ENCODE measurements at regions not wholly inside any gene's neighbourhood (a gene's known extent, or its start where the extent isn't known, plus 50 kb on each side); places are given as distances from the start of the nearest gene placed in this dataset.
A peak's percentile ranks its signal among the peaks of the same experiment; 100 is the strongest.

DNA sequence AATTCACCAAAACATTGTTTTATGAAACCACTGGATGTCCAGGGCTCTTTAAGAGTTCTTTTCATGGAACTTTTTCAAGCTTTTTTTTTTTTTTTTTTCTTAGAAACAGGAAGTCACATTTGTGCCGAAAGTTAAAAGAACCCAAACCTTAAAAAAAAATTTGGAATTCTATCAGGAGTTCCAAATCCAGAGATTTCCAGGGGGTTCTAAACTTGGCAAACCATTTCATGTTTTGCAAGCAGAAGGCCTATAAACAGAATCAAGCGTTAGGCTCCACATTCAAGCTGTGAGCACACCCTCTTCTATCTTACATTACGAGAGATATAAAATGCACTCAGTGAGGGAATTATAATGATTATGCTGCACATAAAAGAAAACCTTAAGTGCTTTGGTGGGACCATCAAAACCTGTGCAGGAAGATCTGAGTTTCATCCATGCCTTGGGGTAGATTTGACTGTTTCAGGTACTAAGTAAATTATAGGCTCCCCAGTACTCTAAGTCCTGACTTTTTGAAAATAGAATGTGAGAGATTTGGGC, 154.8 kb upstream of the FAR2 start:
- TF ChIP-seq, protein P1, sequence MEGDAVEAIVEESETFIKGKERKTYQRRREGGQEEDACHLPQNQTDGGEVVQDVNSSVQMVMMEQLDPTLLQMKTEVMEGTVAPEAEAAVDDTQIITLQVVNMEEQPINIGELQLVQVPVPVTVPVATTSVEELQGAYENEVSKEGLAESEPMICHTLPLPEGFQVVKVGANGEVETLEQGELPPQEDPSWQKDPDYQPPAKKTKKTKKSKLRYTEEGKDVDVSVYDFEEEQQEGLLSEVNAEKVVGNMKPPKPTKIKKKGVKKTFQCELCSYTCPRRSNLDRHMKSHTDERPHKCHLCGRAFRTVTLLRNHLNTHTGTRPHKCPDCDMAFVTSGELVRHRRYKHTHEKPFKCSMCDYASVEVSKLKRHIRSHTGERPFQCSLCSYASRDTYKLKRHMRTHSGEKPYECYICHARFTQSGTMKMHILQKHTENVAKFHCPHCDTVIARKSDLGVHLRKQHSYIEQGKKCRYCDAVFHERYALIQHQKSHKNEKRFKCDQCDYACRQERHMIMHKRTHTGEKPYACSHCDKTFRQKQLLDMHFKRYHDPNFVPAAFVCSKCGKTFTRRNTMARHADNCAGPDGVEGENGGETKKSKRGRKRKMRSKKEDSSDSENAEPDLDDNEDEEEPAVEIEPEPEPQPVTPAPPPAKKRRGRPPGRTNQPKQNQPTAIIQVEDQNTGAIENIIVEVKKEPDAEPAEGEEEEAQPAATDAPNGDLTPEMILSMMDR (conservative IDR thresholded peaks at IDR 0.05; ENCODE audit: low read depth, low read length): no peak
- no peak for DNase-seq (ENCODE audit: low read depth)
- no peak overlapping the region for H3K4me3 ChIP-seq (ENCODE audit: low read depth, low read length)

DNA sequence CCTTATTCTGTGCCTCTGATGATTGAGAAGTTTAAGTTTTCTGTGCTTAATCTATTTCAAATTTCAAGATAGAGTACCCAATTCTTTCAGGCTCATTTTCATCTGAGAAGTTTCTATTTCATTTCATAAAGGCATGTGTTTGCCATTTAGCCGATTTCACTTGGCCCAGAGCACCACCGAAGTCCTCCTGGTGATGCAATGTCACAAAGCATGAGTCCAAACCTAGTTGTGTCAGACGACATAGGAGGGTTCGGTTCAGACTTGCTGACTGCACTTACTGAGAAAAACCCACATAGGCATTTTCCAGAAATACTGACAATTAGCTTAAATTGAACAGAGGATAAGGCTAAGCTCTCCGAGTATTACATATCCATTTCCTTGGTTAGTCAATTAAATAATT, 152.4 kb upstream of the FAR2 start:
- DNase-seq (ENCODE audit: low read depth): no peak
- TF ChIP-seq, protein P1 (conservative IDR thresholded peaks at IDR 0.05; ENCODE audit: low read depth, low read length): no peak
- no peak overlapping the region for H3K4me3 ChIP-seq (ENCODE audit: low read depth, low read length)

DNA sequence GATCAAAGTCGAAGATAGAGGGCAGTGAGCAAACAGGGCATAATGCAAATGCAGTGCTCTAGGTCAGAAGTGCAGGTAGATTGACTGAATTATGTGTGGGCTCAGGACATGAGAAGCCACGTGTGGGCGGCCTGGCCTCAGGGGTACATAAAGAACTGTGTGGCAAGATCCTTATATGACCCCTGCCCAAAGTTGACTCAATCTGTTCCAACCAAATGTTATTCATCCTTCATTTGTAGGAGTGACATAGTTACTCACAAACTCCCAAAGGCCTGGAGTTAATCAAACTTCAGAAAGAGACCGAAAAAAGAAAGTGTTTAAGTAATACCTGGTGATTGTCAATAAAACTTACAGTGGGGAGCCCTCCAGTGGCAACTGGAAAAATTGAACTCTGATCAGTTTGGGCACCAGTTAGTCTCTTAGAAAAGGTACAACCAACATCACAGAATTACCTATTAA, 150.4 kb upstream of the FAR2 start:
- DNase-seq (ENCODE audit: low read depth): peak; percentile 15
- H3K4me3 ChIP-seq (ENCODE audit: low read depth, low read length): no peak overlapping the region
- TF ChIP-seq, protein P1 (conservative IDR thresholded peaks at IDR 0.05; ENCODE audit: low read depth, low read length): peak; percentile 64

DNA sequence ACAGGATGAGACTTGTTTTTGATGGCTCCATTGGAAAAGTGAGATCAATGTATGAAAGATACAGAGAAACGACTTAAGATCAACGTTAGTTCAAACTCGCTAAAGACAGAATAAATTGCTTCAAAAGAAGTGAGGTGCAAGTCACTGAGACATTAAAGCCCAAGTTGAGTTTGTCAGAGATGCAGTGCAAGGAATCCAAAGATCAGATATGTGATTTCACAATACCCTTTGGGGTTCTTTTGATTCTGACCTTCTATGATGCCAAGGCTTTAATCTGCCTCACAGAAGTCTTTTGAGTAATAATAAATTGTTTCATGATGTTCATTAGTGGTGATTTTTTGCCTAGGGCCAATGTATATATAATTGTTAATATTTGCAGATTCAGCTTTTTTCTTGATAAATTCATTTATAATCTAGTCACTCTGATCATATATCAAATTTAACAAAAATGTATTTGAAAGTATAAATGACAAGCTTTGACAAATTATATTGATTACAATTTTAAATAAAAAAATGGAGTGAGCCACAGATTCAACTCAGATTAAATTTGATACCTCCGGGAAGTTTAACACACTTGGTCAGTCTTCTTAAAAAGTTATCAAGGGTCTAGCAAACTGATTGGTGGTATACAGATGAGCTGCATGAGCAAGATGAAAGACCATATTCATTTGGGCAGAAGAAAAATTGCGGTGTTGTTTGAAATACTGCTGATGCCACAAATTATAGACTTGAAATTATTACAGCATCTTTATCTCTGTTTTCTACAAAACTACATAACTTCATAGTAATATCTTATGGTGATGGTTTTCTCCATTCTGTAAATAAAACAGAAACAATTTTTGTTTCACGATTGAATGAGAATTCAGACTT, 144.8 kb upstream of the FAR2 start:
- H3K4me3 ChIP-seq (ENCODE audit: low read depth, low read length): no peak overlapping the region
- DNase-seq (ENCODE audit: low read depth): no peak
- TF ChIP-seq, protein P1 (conservative IDR thresholded peaks at IDR 0.05; ENCODE audit: low read depth, low read length): no peak

DNA sequence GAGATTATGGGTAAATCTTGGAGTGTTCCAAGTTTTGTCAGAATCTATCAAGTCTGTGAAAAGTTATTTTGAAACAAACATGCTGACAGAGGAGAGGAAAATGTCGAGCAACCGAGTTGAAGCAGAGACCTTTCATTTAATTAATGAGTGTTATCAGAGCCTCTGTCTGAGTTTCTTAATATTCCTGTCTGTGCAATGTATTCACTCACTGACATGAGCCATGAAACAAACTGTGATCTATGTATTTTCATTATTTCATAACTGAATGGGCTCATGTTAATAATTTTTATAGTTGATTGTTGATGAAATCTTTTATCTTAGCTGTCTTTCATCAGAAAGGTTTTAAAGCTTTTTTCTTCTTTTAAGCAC, 144.2 kb upstream of the FAR2 start:
- H3K4me3 ChIP-seq (ENCODE audit: low read depth, low read length): no peak overlapping the region
- no peak for DNase-seq (ENCODE audit: low read depth)
- TF ChIP-seq, protein P1 (conservative IDR thresholded peaks at IDR 0.05; ENCODE audit: low read depth, low read length): no peak

DNA sequence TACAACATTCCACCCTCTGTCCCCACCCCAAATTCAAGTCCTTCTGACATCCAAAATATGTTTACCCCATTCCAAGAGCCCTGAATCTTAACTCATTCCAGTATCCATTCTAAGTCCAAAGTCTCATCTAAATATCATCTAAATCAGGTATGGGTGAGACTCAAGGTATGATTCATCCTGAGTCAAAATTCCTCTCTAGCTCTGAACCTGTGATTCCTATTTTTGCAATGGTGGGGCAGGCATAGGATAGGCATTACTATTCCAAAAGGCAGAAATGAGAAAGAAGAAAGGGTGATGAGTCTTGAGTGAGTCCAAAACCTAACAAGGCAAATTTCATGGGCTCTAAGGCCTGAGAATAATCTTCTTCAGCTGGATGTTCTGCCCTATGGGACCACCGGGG, 140.3 kb upstream of the FAR2 start:
- no peak for DNase-seq (ENCODE audit: low read depth)
- H3K4me3 ChIP-seq (ENCODE audit: low read depth, low read length): no peak overlapping the region
- TF ChIP-seq, protein P1 (conservative IDR thresholded peaks at IDR 0.05; ENCODE audit: low read depth, low read length): no peak

Data from epithelial cell of proximal tubule (primary cell).